ENCODE measurements at regions not wholly inside any gene's neighbourhood (a gene's known extent, or its start where the extent isn't known, plus 50 kb on each side); places are given as distances from the start of the nearest gene placed in this dataset.

- TF ChIP-seq EZH2 (IDR thresholded peaks at IDR 0.05; ENCODE audit: borderline replicate concordance, low read depth, low read length, poor library complexity, severe bottlenecking) (no peak), CTCF (conservative IDR thresholded peaks at IDR 0.05; ENCODE audit: low read depth, low read length) (no peak)
These were observed 843.4 kb upstream of the DPPA4 start for GRCh38 chr3:110180733-110181132.

Measured in A673 (cell line).